22Rv1 (cell line): ENCODE measurements at regions not wholly inside any gene's neighbourhood (a gene's known extent, or its start where the extent isn't known, plus 50 kb on each side); places are given as distances from the start of the nearest gene placed in this dataset.

Source experiments
- H3K27ac ChIP-seq: fragments of 450-650 bp; 2 replicates; pipeline ENCODE4 v1.5.1; 2017
- CTCF ChIP-seq: fragments of 450-650 bp; IDR thresholded peaks from 2 replicates; pipeline ENCODE4 v1.5.1; 2017; ENCODE audit warnings: mild to moderate bottlenecking
- ZFX ChIP-seq: fragments of 450-650 bp; IDR thresholded peaks from 2 replicates; pipeline ENCODE4 v1.6.1; 2017; ENCODE audit warnings: antibody characterized with exemption, borderline replicate concordance

GRCh38 chr4:63784822-63785221 is 624.4 kb downstream of the TECRL start:
- H3K27ac ChIP-seq = no peak overlapping the region
- no peak for TF ChIP-seq ZFX
- TF ChIP-seq CTCF = no peak

DNA sequence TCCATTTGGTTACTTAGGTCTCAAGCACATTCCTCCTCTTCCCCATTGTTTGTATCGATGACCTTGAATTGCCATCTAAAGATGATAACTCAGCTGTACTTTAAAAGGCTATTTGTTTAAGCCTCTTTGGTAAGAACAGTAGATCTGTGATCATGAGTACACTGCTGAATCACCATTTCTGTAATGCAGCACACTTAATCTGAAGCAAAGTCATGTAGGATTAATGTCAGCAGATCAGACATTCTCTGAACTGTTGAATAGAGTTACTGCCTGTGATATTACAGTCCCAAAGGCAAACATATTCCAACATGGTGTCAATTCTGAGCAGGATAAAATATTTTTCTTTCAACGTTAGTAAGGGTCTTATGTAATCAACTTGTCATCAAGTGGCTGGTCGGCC is 631.6 kb downstream of the TECRL start:
- no peak overlapping the region for H3K27ac ChIP-seq
- no peak for TF ChIP-seq ZFX
- TF ChIP-seq CTCF = no peak

DNA sequence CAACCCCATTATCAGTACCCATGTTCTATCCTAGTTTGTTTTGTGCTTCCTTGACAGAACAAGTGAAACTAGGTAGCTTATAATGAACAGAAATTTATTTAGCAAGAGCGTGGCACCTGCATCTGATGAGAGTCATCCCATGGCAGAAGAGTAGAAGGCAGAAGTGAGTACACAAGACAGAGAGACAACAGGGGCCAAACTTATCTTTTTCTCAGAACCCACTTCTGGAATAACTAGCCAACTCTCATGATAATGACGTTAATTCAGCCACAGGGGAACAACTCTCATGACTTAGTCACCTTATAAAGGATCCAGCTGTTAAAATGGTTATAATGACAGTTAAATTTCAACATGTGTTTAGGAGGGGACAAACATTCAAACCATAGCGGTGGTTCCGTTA is 644.9 kb downstream of the TECRL start:
- TF ChIP-seq ZFX = no peak
- no peak for TF ChIP-seq CTCF
- no peak overlapping the region for H3K27ac ChIP-seq

GRCh38 chr4:63757929-63758328 is 651.3 kb downstream of the TECRL start:
- TF ChIP-seq CTCF (no peak), ZFX (no peak)
- no peak overlapping the region for H3K27ac ChIP-seq

- no peak for TF ChIP-seq CTCF
- TF ChIP-seq ZFX = no peak
- no peak overlapping the region for H3K27ac ChIP-seq
These were observed 666.4 kb downstream of the TECRL start for GRCh38 chr4:63742882-63743281.

- TF ChIP-seq CTCF (no peak), ZFX (no peak)
These were observed 679.7 kb downstream of the TECRL start for GRCh38 chr4:63729519-63729918.

GRCh38 chr4:63728480-63729177 is 680.6 kb downstream of the TECRL start:
- H3K27ac ChIP-seq = no peak overlapping the region
- no peak for TF ChIP-seq ZFX
- no peak for TF ChIP-seq CTCF

More at GRCh38 chr4:63729519-63729918, 679.7 kb downstream of the TECRL start:
- H3K27ac ChIP-seq = no peak overlapping the region
